ENCODE measurements at regions not wholly inside any gene's neighbourhood (a gene's known extent, or its start where the extent isn't known, plus 50 kb on each side); places are given as distances from the start of the nearest gene placed in this dataset.

- H3K27ac Mint-ChIP-seq (ENCODE audit: unreplicated experiment): no peak overlapping the region
- no peak for TF ChIP-seq CTCF (IDR thresholded peaks at IDR 0.05; ENCODE audit: partially characterized antibody, unreplicated experiment)
- H3K9me3 Mint-ChIP-seq (ENCODE audit: unreplicated experiment): peaks cover 9% of the 10 kb centered on the region
- H3K4me3 Mint-ChIP-seq (ENCODE audit: unreplicated experiment): no peak overlapping the region
- DNase-seq: no peak
- no peaks in the 10 kb centered on the region for H3K36me3 Mint-ChIP-seq (ENCODE audit: unreplicated experiment)
- no peaks in the 10 kb centered on the region for H3K4me1 Mint-ChIP-seq (ENCODE audit: low read depth, unreplicated experiment)
- no peaks in the 10 kb centered on the region for H3K27me3 Mint-ChIP-seq (ENCODE audit: unreplicated experiment)
Measured at GRCh38 chr14:61176686-61177085, 104.5 kb downstream of the TMEM30B start.

- TF ChIP-seq CTCF (IDR thresholded peaks at IDR 0.05; ENCODE audit: partially characterized antibody, unreplicated experiment): no peak
- Mint-ChIP-seq H3K27me3 (ENCODE audit: unreplicated experiment) (no peaks in the 10 kb centered on the region), H3K9me3 (ENCODE audit: unreplicated experiment) (peaks cover 5% of the 10 kb centered on the region), H3K4me1 (ENCODE audit: low read depth, unreplicated experiment) (peaks cover 2% of the 10 kb centered on the region), H3K4me3 (ENCODE audit: unreplicated experiment) (no peak overlapping the region), H3K27ac (ENCODE audit: unreplicated experiment) (no peak overlapping the region), H3K36me3 (ENCODE audit: unreplicated experiment) (no peaks in the 10 kb centered on the region)
- no peak for DNase-seq
Measured at GRCh38 chr14:61174987-61175386, 106.2 kb downstream of the TMEM30B start.

- H3K9me3 Mint-ChIP-seq (ENCODE audit: unreplicated experiment): peaks cover 4% of the 10 kb centered on the region
- TF ChIP-seq CTCF (IDR thresholded peaks at IDR 0.05; ENCODE audit: partially characterized antibody, unreplicated experiment): no peak
- no peaks in the 10 kb centered on the region for H3K27me3 Mint-ChIP-seq (ENCODE audit: unreplicated experiment)
- H3K27ac Mint-ChIP-seq (ENCODE audit: unreplicated experiment): no peak overlapping the region
- no peak for DNase-seq
- no peaks in the 10 kb centered on the region for H3K36me3 Mint-ChIP-seq (ENCODE audit: unreplicated experiment)
- peaks cover 2% of the 10 kb centered on the region for H3K4me1 Mint-ChIP-seq (ENCODE audit: low read depth, unreplicated experiment)
- no peak overlapping the region for H3K4me3 Mint-ChIP-seq (ENCODE audit: unreplicated experiment)
Measured at GRCh38 chr14:61174441-61174891, 106.7 kb downstream of the TMEM30B start.

- no peak for TF ChIP-seq CTCF (IDR thresholded peaks at IDR 0.05; ENCODE audit: partially characterized antibody, unreplicated experiment)
- peaks cover 2% of the 10 kb centered on the region for H3K4me1 Mint-ChIP-seq (ENCODE audit: low read depth, unreplicated experiment)
- H3K27ac Mint-ChIP-seq (ENCODE audit: unreplicated experiment): no peak overlapping the region
- H3K27me3 Mint-ChIP-seq (ENCODE audit: unreplicated experiment): no peaks in the 10 kb centered on the region
- no peaks in the 10 kb centered on the region for H3K36me3 Mint-ChIP-seq (ENCODE audit: unreplicated experiment)
- H3K9me3 Mint-ChIP-seq (ENCODE audit: unreplicated experiment): peaks cover 1% of the 10 kb centered on the region
- no peak for DNase-seq
- H3K4me3 Mint-ChIP-seq (ENCODE audit: unreplicated experiment): no peak overlapping the region
Measured at GRCh38 chr14:61171727-61172126, 109.4 kb downstream of the TMEM30B start.

- H3K9me3 Mint-ChIP-seq (ENCODE audit: unreplicated experiment): peaks cover 1% of the 10 kb centered on the region
- peaks cover 2% of the 10 kb centered on the region for H3K4me1 Mint-ChIP-seq (ENCODE audit: low read depth, unreplicated experiment)
- no peaks in the 10 kb centered on the region for H3K27me3 Mint-ChIP-seq (ENCODE audit: unreplicated experiment)
- no peak for DNase-seq
- H3K27ac Mint-ChIP-seq (ENCODE audit: unreplicated experiment): no peak overlapping the region
- no peak overlapping the region for H3K4me3 Mint-ChIP-seq (ENCODE audit: unreplicated experiment)
- no peaks in the 10 kb centered on the region for H3K36me3 Mint-ChIP-seq (ENCODE audit: unreplicated experiment)
- no peak for TF ChIP-seq CTCF (IDR thresholded peaks at IDR 0.05; ENCODE audit: partially characterized antibody, unreplicated experiment)
Measured at GRCh38 chr14:61168141-61168540, 113.0 kb downstream of the TMEM30B start.
